GM12801 (cell line): ENCODE measurements at regions not wholly inside any gene's neighbourhood (a gene's known extent, or its start where the extent isn't known, plus 50 kb on each side); places are given as distances from the start of the nearest gene placed in this dataset.

Experiments used
- TF ChIP-seq, protein P1 (sequence below): IDR thresholded peaks from one replicate; pipeline ENCODE4 v1.5.1; 2011; ENCODE audit warnings: control low read depth; ENCODE audit not compliant: insufficient read length; ENCODE audit errors: extremely low read depth

DNA sequence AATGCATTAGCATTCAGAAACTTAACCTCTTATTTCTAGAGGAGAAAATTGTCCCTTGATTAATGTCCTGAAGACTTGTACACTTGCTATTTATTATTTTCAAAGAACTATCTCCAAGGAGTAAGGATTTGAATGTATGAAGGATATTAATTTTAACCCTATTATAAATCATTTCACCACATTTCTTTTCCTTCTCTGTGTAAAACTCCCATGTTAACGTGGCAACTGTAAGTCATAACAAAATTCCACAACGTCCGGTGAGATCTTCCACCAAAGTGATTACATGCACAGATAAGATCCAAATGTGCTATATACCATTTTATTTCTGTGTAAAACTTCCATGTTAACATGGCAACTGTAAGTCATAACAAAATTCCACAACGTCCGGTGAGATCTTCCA is 229.1 kb upstream of the ARHGEF26 start:
- TF ChIP-seq, protein P1, sequence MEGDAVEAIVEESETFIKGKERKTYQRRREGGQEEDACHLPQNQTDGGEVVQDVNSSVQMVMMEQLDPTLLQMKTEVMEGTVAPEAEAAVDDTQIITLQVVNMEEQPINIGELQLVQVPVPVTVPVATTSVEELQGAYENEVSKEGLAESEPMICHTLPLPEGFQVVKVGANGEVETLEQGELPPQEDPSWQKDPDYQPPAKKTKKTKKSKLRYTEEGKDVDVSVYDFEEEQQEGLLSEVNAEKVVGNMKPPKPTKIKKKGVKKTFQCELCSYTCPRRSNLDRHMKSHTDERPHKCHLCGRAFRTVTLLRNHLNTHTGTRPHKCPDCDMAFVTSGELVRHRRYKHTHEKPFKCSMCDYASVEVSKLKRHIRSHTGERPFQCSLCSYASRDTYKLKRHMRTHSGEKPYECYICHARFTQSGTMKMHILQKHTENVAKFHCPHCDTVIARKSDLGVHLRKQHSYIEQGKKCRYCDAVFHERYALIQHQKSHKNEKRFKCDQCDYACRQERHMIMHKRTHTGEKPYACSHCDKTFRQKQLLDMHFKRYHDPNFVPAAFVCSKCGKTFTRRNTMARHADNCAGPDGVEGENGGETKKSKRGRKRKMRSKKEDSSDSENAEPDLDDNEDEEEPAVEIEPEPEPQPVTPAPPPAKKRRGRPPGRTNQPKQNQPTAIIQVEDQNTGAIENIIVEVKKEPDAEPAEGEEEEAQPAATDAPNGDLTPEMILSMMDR = no peak

DNA sequence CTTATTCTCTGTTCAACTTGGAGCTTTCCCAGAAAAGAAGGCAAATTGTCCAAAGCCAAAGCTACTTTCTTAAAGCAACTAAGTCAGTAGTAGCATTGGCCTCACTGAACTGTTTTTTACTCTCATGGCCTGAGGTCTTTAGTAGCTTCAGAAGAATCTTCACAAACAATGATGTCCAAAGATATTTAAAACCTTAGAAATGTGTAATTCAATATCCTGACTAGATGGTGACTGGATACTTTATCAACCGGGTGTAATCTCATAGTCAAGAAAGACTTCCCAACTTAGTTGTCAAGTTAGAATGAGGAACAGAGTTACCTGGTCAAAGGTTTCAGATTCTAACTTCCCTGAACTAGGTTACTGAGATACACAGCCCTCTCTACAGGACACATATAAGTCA is 226.3 kb upstream of the ARHGEF26 start:
- TF ChIP-seq, protein P1 = no peak

DNA sequence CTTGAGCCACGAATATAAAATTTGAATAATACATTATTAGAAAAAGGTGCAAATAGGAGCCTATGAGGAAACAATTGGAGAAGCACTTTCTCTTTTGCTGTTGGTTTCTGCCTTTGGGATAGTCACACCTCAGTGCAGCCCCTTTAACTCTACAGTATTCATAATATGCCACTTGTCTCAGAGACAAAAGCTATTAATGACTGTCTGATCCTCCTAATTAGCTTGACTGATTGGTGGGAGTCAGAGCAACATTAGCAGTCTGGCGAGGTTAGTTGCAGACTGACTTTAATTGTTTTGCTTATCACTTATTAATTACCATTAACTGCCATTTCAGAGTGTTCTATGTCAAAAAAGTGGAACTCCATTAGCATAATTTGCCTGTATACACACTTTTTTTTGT is 225.0 kb upstream of the ARHGEF26 start:
- TF ChIP-seq, protein P1 = no peak

DNA sequence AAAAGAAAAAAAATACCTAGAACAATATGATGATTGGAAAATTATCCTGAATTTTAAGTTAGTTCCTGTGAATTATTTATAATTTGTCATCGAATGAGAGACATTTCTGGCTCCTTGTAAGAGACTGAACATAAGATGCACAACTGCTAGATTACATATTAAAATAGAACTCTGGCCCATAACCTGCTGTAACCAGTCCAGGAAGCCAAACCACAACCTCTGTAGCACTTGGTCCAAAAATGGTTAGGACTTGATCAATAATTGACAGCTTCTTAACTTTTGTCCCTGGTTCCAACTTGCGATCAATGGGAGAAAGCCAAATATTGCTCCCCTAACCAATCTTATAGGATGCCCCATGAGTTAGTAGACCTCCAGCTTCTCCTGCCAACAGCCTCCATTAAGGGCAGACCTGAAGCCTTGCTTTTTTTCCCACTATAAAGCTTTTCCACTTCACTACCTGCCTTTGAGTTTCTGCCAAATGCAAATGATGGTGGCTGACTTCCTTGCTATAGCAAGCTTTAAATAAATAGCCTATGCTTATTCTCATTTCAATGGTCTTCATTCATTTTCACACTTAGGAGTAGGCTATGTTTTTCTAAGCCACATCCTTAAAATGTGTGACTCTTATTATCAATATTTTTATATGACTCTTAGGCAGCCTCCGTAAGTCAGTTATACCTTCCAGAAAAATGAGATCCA is 224.0 kb upstream of the ARHGEF26 start:
- TF ChIP-seq, protein P1 = no peak

DNA sequence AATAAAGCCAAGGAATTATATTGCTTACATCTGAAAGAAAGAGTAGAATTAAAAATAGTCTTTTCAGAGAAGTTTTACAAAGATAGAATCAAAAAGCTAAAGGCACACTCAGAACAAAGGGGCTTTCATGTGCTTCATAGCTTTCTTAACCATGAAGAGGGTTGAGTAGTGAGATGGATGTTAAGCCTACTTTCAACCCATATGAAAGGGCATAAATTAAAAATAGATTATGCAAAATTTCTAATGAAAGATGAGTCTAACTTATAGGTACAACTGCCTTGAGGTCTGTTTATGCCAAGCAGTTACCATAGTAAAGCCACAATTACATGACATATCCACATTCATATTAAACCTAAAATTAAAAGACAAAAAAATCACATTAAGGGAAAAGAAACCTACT is 223.3 kb upstream of the ARHGEF26 start:
- TF ChIP-seq, protein P1 = no peak

DNA sequence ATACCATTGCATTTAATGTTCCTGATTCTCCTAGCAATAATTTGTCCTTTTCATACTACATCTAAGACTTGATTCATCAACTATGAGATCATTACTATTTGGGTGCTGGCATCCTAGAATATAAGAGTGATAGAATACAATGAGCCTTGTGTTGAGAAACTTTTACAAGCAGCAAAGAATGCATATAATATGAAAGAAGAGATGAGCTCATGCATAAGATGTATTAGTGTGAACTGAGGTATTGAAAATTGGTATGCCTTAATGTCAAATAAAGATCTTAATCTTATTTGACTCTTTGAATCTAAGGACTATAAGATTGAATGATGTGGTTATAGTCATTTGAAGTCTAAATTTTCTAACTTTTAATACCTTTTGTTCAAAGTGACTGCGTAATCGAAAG is 220.0 kb upstream of the ARHGEF26 start:
- TF ChIP-seq, protein P1 = no peak

DNA sequence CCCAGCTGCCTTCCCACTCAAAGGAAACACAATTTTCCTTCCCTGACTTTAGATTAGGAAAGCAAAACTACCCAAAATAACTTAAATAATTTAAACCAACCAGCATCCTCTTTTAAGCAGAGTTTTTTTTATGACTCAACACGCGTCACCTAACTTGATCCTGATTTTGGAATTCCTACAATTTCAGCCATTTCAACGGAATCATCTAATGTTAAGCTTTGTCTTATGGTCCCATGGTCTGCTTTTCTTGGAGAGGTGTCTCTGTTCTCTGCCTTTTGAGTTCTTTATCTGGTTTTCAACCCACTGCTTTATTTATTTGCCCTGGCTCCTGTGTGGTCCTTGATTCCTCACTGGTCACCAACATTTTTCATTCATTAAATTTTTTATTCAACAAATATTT is 219.2 kb upstream of the ARHGEF26 start:
- TF ChIP-seq, protein P1 = no peak
